ENCODE measurements at regions not wholly inside any gene's neighbourhood (a gene's known extent, or its start where the extent isn't known, plus 50 kb on each side); places are given as distances from the start of the nearest gene placed in this dataset.

DNA sequence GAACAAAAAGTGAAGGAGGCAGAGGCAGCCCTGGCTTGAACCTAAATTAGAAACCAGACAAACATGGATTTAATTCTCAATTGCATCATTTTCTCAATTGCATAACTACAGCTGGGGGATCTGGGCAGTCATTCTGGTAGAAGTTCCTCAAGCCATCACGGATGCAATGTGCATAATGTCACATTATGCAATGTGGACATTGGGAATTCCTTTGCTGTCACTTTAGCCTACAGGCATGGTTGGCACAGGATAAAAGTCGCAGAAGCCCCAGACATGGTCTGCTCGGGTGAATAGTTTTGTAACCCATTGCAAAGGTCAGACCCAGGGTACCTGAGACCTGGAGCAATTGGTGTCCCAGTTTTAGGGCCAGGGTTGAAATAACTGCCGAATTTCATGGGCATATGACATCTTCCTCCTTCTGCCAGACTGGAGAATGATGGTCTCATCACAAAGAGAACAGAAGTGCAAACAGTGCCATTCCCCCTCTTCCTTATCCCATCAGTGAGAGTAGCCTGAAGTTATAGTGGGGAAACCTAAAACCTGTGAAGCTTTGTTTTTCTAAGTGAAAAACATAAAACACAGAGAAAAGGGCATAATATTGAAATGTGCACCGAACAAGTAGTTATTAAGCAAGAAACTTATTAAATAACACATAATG, 290.8 kb downstream of the MSX2 start:
- no peaks in the 10 kb centered on the region for H3F3A ChIP-seq (ENCODE audit: insufficient read depth, low read length)
- no peak overlapping the region for H3K4me3 ChIP-seq (ENCODE audit: low read depth, low read length, poor library complexity, severe bottlenecking)
- no peak overlapping the region for H2AFZ ChIP-seq (ENCODE audit: low read length)
- no peak overlapping the region for H3K4me2 ChIP-seq (ENCODE audit: low read length)
- H3K79me2 ChIP-seq (ENCODE audit: insufficient read depth, low read length): no peaks in the 10 kb centered on the region
- H3K9ac ChIP-seq (ENCODE audit: low read length): no peak overlapping the region
- no peaks in the 10 kb centered on the region for H3K36me3 ChIP-seq (ENCODE audit: insufficient read depth, low read length)
- no peak overlapping the region for H3K27ac ChIP-seq (ENCODE audit: low read depth, low read length, poor library complexity, severe bottlenecking)
- H4K20me1 ChIP-seq (ENCODE audit: insufficient read depth, low read length): no peaks in the 10 kb centered on the region
- no peaks in the 10 kb centered on the region for H3K9me2 ChIP-seq (ENCODE audit: low read depth, low read length)
- no peaks in the 10 kb centered on the region for H3K9me3 ChIP-seq (ENCODE audit: low read length)
- H3K4me1 ChIP-seq (ENCODE audit: insufficient read depth, low read length, severe bottlenecking): no peaks in the 10 kb centered on the region
- H3K27me3 ChIP-seq (ENCODE audit: insufficient read depth, low read length): no peaks in the 10 kb centered on the region
- TF ChIP-seq EZH2 (IDR thresholded peaks at IDR 0.05; ENCODE audit: borderline replicate concordance, low read length): no peak
- TF ChIP-seq, protein P1, sequence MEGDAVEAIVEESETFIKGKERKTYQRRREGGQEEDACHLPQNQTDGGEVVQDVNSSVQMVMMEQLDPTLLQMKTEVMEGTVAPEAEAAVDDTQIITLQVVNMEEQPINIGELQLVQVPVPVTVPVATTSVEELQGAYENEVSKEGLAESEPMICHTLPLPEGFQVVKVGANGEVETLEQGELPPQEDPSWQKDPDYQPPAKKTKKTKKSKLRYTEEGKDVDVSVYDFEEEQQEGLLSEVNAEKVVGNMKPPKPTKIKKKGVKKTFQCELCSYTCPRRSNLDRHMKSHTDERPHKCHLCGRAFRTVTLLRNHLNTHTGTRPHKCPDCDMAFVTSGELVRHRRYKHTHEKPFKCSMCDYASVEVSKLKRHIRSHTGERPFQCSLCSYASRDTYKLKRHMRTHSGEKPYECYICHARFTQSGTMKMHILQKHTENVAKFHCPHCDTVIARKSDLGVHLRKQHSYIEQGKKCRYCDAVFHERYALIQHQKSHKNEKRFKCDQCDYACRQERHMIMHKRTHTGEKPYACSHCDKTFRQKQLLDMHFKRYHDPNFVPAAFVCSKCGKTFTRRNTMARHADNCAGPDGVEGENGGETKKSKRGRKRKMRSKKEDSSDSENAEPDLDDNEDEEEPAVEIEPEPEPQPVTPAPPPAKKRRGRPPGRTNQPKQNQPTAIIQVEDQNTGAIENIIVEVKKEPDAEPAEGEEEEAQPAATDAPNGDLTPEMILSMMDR (IDR thresholded peaks at IDR 0.05; ENCODE audit: low read length): no peak

DNA sequence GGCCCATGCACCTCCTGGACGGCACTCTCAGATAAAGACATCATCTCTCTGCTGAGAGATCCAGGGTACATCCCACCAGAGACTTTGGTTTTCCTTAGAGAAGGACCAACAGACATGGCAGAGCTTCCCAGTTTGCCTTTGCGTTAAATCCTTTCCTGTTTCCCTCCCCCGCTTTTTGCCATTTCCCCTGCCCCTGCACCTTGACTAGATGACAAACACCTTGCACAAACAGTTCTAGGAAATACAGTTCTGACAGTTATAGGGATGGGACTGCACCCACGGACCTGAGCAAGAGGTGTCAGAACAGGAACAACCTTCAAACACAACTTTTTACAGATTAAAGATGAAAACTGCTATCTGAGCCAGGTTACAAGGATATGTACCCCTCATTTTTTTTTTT, 288.9 kb downstream of the MSX2 start:
- H3K9me3 ChIP-seq (ENCODE audit: low read length): no peaks in the 10 kb centered on the region
- H3K4me2 ChIP-seq (ENCODE audit: low read length): no peak overlapping the region
- TF ChIP-seq EZH2 (IDR thresholded peaks at IDR 0.05; ENCODE audit: borderline replicate concordance, low read length): no peak
- TF ChIP-seq, protein P1 (IDR thresholded peaks at IDR 0.05; ENCODE audit: low read length): no peak
- H3K27ac ChIP-seq (ENCODE audit: low read depth, low read length, poor library complexity, severe bottlenecking): no peak overlapping the region
- no peak overlapping the region for H2AFZ ChIP-seq (ENCODE audit: low read length)
- no peak overlapping the region for H3K4me3 ChIP-seq (ENCODE audit: low read depth, low read length, poor library complexity, severe bottlenecking)
- no peaks in the 10 kb centered on the region for H3F3A ChIP-seq (ENCODE audit: insufficient read depth, low read length)
- no peaks in the 10 kb centered on the region for H3K79me2 ChIP-seq (ENCODE audit: insufficient read depth, low read length)
- H3K9me2 ChIP-seq (ENCODE audit: low read depth, low read length): no peaks in the 10 kb centered on the region
- no peaks in the 10 kb centered on the region for H4K20me1 ChIP-seq (ENCODE audit: insufficient read depth, low read length)
- no peak overlapping the region for H3K9ac ChIP-seq (ENCODE audit: low read length)
- no peaks in the 10 kb centered on the region for H3K27me3 ChIP-seq (ENCODE audit: insufficient read depth, low read length)
- no peaks in the 10 kb centered on the region for H3K4me1 ChIP-seq (ENCODE audit: insufficient read depth, low read length, severe bottlenecking)
- H3K36me3 ChIP-seq (ENCODE audit: insufficient read depth, low read length): no peaks in the 10 kb centered on the region

DNA sequence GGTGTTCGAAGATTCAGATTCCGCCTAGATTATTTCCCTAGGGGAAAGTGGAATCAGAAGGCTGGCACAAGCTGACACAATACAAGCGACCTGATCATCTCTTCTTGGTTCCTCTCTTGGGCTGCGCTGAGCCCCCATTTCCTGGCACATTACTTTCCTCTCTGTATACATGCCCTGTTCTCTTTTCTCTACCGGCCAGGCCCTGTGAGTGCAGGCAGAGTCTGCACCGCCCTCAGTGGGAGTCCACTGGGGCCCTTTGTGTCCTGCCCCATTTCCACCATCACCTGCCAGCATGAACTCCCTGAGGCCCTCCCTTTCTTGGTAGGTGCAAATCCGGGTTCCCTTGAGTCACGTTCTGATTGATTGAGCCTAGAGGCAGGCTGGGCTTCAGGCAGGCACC, 287.9 kb downstream of the MSX2 start:
- H3K4me2 ChIP-seq (ENCODE audit: low read length): no peak overlapping the region
- no peaks in the 10 kb centered on the region for H3F3A ChIP-seq (ENCODE audit: insufficient read depth, low read length)
- H4K20me1 ChIP-seq (ENCODE audit: insufficient read depth, low read length): no peaks in the 10 kb centered on the region
- TF ChIP-seq, protein P1 (IDR thresholded peaks at IDR 0.05; ENCODE audit: low read length): no peak
- TF ChIP-seq EZH2 (IDR thresholded peaks at IDR 0.05; ENCODE audit: borderline replicate concordance, low read length): no peak
- H3K4me3 ChIP-seq (ENCODE audit: low read depth, low read length, poor library complexity, severe bottlenecking): no peak overlapping the region
- no peaks in the 10 kb centered on the region for H3K4me1 ChIP-seq (ENCODE audit: insufficient read depth, low read length, severe bottlenecking)
- no peaks in the 10 kb centered on the region for H3K9me2 ChIP-seq (ENCODE audit: low read depth, low read length)
- no peaks in the 10 kb centered on the region for H3K9me3 ChIP-seq (ENCODE audit: low read length)
- H3K27ac ChIP-seq (ENCODE audit: low read depth, low read length, poor library complexity, severe bottlenecking): no peak overlapping the region
- no peaks in the 10 kb centered on the region for H3K27me3 ChIP-seq (ENCODE audit: insufficient read depth, low read length)
- H3K36me3 ChIP-seq (ENCODE audit: insufficient read depth, low read length): no peaks in the 10 kb centered on the region
- H2AFZ ChIP-seq (ENCODE audit: low read length): no peak overlapping the region
- no peaks in the 10 kb centered on the region for H3K79me2 ChIP-seq (ENCODE audit: insufficient read depth, low read length)
- no peak overlapping the region for H3K9ac ChIP-seq (ENCODE audit: low read length)

Data from OCI-LY1 (cell line).